Gastroesophageal sphincter (tissue), 3 donors: ENCODE measurements at regions not wholly inside any gene's neighbourhood (a gene's known extent, or its start where the extent isn't known, plus 50 kb on each side); places are given as distances from the start of the nearest gene placed in this dataset.

ENCODE experiments used
- CTCF ChIP-seq, 4 experiments: fragments of 200-600 bp in 2 of 4; fragments of 450-650 bp in 2 of 4; sonication (generic) in 1 of 4; IDR thresholded peaks; one replicate each; pipeline ENCODE4 v1.5.1; 2017 to 2019; ENCODE audit warnings: antibody characterized with exemption in 4 of 4, mild to moderate bottlenecking in 2 of 4, moderate library complexity in 2 of 4
- POLR2A ChIP-seq, 2 donors: fragments of 450-650 bp; IDR thresholded peaks; one replicate each; pipeline ENCODE4 v1.6.1; 2017; ENCODE audit warnings: antibody characterized with exemption in 2 of 2, mild to moderate bottlenecking in 2 of 2, moderate library complexity in 1 of 2
- POLR2AphosphoS5 ChIP-seq: sonication (generic); formaldehyde crosslinking; IDR thresholded peaks from one replicate; pipeline ENCODE4 v1.6.1; 2017; ENCODE audit warnings: antibody characterized with exemption

GRCh38 chr12:74801625-74802024, 264.0 kb downstream of the ATXN7L3B start:
- TF ChIP-seq POLR2A (IDR thresholded peaks at IDR 0.05) (no peak), POLR2AphosphoS5 (no peak), CTCF (IDR thresholded peaks at IDR 0.05) (no peak)
